Astrocyte of the cerebellum (primary cell): ENCODE measurements at regions not wholly inside any gene's neighbourhood (a gene's known extent, or its start where the extent isn't known, plus 50 kb on each side); places are given as distances from the start of the nearest gene placed in this dataset.

Experiments
- DNase-seq: peaks from one replicate; pipeline ENCODE4 v3.0.0-alpha.2; 2011; ENCODE audit warnings: low read depth
- H3K4me3 ChIP-seq: 2 replicates; pipeline ENCODE4 v1.5.1; 2011; ENCODE audit warnings: mild to moderate bottlenecking, low read depth, low read length, moderate library complexity
- in situ Hi-C: cut with HindIII; loops from 2 replicates; pipeline ENCODE4 v1.10.0; 2017; ENCODE audit warnings: low sequenced_read_pairs
- TF ChIP-seq, protein P1 (sequence below): IDR thresholded peaks from 2 replicates; pipeline ENCODE4 v1.5.1; 2012; ENCODE audit warnings: low read length, low read depth, moderate library complexity, mild to moderate bottlenecking; ENCODE audit errors: missing control alignments

DNA sequence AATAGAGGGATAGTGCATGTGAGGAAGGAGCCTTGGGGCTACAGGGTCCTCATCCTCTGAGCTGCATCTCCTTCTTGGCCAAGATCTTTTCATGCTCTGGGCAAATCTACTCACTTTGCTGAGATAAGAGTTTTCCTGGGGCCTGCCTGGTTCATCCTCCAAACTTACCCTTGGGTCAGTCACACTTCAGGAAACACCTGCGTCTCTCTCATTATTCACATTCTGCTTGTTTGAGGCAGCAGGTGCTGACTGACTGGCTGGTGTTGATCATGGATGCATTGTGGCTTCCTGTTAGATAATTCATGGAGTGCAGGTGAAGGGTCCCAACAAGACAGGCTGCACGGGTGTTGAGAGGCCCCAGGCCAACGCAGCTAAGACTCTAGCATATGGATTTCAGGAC is 162.6 kb downstream of the SALL1 start:
- TF ChIP-seq, protein P1, sequence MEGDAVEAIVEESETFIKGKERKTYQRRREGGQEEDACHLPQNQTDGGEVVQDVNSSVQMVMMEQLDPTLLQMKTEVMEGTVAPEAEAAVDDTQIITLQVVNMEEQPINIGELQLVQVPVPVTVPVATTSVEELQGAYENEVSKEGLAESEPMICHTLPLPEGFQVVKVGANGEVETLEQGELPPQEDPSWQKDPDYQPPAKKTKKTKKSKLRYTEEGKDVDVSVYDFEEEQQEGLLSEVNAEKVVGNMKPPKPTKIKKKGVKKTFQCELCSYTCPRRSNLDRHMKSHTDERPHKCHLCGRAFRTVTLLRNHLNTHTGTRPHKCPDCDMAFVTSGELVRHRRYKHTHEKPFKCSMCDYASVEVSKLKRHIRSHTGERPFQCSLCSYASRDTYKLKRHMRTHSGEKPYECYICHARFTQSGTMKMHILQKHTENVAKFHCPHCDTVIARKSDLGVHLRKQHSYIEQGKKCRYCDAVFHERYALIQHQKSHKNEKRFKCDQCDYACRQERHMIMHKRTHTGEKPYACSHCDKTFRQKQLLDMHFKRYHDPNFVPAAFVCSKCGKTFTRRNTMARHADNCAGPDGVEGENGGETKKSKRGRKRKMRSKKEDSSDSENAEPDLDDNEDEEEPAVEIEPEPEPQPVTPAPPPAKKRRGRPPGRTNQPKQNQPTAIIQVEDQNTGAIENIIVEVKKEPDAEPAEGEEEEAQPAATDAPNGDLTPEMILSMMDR = no peak
- DNase-seq = no peak
- no peak overlapping the region for H3K4me3 ChIP-seq
- in situ Hi-C loops = no loop called here

GRCh38 chr16:50986453-50986852 is 164.6 kb downstream of the SALL1 start:
- no peak for DNase-seq
- H3K4me3 ChIP-seq = no peak overlapping the region
- in situ Hi-C loops = no loop called here
- TF ChIP-seq, protein P1 = no peak

GRCh38 chr16:50985733-50986132 is 165.3 kb downstream of the SALL1 start:
- no peak for DNase-seq
- TF ChIP-seq, protein P1 = no peak
- no peak overlapping the region for H3K4me3 ChIP-seq
- in situ Hi-C loops = no loop called here

DNA sequence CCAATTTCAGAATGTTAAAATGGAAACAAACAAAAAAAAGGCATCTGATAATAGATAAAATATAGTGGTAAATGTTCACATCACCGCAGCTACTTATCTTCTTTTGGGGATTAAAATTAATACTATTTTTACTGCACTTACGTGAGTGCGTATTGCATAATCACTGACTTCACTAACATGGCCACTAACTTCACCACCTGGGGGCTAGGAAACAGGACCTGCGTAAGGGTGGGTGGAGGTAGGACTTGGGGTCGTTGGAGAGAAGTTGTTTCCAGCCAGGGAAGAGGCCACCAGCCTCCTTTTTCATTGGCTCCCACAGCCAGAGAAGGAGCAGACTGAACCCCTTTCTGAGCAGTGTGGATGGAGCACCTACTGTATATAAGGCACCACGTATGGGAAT is 166.4 kb downstream of the SALL1 start:
- TF ChIP-seq, protein P1 = no peak
- DNase-seq = no peak
- in situ Hi-C loops = no loop called here

GRCh38 chr16:50982808-50983207 is 168.3 kb downstream of the SALL1 start:
- no peak overlapping the region for H3K4me3 ChIP-seq
- in situ Hi-C loops = no loop called here
- TF ChIP-seq, protein P1 = no peak
- DNase-seq = no peak

More for the DNA sequence above, 166.4 kb downstream of the SALL1 start:
- no peak overlapping the region for H3K4me3 ChIP-seq

- TF ChIP-seq, protein P1 = no peak
- in situ Hi-C loops = no loop called here
- no peak overlapping the region for H3K4me3 ChIP-seq
- DNase-seq = no peak
These were observed 169.1 kb downstream of the SALL1 start for GRCh38 chr16:50981951-50982350.

DNA sequence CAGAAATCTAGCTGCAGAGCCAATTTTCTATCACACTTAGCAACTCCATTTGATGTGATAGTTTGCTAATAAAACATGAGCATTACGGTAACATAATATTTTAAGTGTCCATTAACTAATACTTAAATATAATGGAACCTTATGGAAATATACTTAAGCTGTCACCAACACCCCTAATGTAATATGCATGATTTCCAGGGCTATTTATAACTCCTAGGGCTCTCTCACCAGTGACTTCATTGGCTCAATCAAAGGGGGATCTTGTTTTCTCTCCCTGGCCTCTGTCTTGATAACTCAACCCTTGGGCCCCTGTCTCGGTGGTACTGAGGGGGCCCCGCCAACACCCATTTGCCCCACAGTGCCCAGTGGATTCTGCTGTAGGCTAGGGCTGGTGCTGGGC is 170.4 kb downstream of the SALL1 start:
- TF ChIP-seq, protein P1 = no peak
- H3K4me3 ChIP-seq = no peak overlapping the region
- DNase-seq = no peak
- in situ Hi-C loops = no loop called here
